ENCODE measurements at regions not wholly inside any gene's neighbourhood (a gene's known extent, or its start where the extent isn't known, plus 50 kb on each side); places are given as distances from the start of the nearest gene placed in this dataset.

DNA sequence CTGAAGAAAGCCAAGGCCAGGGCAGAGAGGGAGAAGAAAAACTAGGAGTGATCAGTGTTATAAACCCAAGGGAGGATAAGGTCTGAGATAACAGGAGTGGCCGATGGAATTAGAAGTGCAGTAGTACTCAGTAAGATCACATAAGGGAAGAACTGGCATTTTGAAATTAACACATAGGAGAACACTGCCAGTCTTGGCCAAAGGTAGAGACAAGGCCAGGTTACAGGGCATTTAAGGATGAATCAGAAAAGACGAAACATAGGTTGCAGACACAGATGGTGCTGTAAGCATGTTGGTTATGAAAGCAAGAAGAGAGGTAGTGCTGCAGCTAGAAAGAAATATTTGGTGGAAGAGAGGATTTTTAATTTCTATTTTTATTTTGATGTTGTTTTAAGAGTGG, 278.9 kb upstream of the SNX7 start:
- intact Hi-C loops (cut with micrococcal nuclease) = no loop called here
- Mint-ChIP-seq H3K4me3 (no peak overlapping the region), H3K9me3 (no peaks in the 10 kb centered on the region), H3K27me3 (ENCODE audit: low read depth in 3 of 3) (peaks cover 0 to 3% (median 0%) of the 10 kb centered on the region in 3 donors), H3K27ac (no peak overlapping the region), H3K4me1 (peaks cover 8% of the 10 kb centered on the region), H3K36me3 (no peaks in the 10 kb centered on the region)
- H3K27ac ChIP-seq (ENCODE audit: low read depth in 1 of 2, low read length in 2 of 2) = no peak overlapping the region
- H2AFZ ChIP-seq (ENCODE audit: insufficient read depth, low read depth, low read length, poor library complexity, severe bottlenecking) = no peak overlapping the region
- no peaks in the 10 kb centered on the region for H3K9me3 ChIP-seq (replicated peaks in 1 of 2; ENCODE audit: control insufficient read depth in 1 of 2, insufficient read depth in 1 of 2, low read length in 2 of 2)
- H3K27me3 ChIP-seq (ENCODE audit: control insufficient read depth in 2 of 2, insufficient read depth in 2 of 2, low read length in 2 of 2) = no peaks in the 10 kb centered on the region
- WGBS (ENCODE audit: insufficient coverage) = 100% methylated on average over 2 of the region's 2 CpGs
- TF ChIP-seq, protein P1, sequence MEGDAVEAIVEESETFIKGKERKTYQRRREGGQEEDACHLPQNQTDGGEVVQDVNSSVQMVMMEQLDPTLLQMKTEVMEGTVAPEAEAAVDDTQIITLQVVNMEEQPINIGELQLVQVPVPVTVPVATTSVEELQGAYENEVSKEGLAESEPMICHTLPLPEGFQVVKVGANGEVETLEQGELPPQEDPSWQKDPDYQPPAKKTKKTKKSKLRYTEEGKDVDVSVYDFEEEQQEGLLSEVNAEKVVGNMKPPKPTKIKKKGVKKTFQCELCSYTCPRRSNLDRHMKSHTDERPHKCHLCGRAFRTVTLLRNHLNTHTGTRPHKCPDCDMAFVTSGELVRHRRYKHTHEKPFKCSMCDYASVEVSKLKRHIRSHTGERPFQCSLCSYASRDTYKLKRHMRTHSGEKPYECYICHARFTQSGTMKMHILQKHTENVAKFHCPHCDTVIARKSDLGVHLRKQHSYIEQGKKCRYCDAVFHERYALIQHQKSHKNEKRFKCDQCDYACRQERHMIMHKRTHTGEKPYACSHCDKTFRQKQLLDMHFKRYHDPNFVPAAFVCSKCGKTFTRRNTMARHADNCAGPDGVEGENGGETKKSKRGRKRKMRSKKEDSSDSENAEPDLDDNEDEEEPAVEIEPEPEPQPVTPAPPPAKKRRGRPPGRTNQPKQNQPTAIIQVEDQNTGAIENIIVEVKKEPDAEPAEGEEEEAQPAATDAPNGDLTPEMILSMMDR (IDR thresholded peaks at IDR 0.05) = no peak
- no peaks in the 10 kb centered on the region for H3K36me3 ChIP-seq (replicated peaks in 1 of 2; ENCODE audit: control insufficient read depth in 1 of 2, insufficient read depth in 2 of 2, low read length in 2 of 2)
- H3K79me2 ChIP-seq (ENCODE audit: insufficient read depth, low read length) = no peaks in the 10 kb centered on the region
- peaks cover 0 to under 1% of the 10 kb centered on the region in 2 donors for H3K4me1 ChIP-seq (ENCODE audit: control insufficient read depth in 1 of 2, insufficient read depth in 2 of 2, low read length in 2 of 2)
- no peak overlapping the region for H3K4me3 ChIP-seq (replicated peaks in 1 of 3; ENCODE audit: low read depth in 2 of 3, low read length in 3 of 3)
- H3K4me2 ChIP-seq (replicated peaks; ENCODE audit: extremely low read depth, low read length, poor library complexity, severe bottlenecking) = no peak overlapping the region
- H4K20me1 ChIP-seq (ENCODE audit: insufficient read depth, low read length) = no peaks in the 10 kb centered on the region
- no peak for DNase-seq
- no peak overlapping the region for H3K9ac ChIP-seq (ENCODE audit: insufficient read depth, low read length, poor library complexity, severe bottlenecking)

DNA sequence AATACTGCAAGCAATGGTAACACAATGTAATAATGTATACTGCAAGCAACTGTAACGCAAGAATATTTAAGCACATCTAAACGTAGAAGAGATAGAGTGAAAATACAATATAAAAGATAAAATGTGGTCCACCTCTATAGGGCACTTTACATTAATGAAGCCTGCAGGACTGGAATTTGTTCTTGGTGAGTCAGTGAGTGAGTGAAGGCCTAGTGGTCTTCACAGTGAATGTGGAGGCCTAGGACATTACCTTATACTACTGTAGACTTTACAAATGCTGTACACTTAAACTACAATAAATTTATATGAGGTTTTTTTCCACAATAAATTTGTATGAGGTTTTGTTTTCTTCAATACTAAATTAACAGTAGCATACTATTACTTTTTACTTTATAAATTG, 287.4 kb upstream of the SNX7 start:
- H3K9me3 ChIP-seq (replicated peaks in 1 of 2; ENCODE audit: control insufficient read depth in 1 of 2, insufficient read depth in 1 of 2, low read length in 2 of 2) = no peaks in the 10 kb centered on the region
- no peaks in the 10 kb centered on the region for H4K20me1 ChIP-seq (ENCODE audit: insufficient read depth, low read length)
- WGBS (ENCODE audit: insufficient coverage) = no CpG with 5 or more reads among the region's 2 CpGs
- no peak overlapping the region for H3K4me3 Mint-ChIP-seq
- peaks cover 0 to 7% of the 10 kb centered on the region in 2 donors for H3K4me1 ChIP-seq (ENCODE audit: control insufficient read depth in 1 of 2, insufficient read depth in 2 of 2, low read length in 2 of 2)
- no peak overlapping the region for H3K27ac ChIP-seq (ENCODE audit: low read depth in 1 of 2, low read length in 2 of 2)
- H3K9me3 Mint-ChIP-seq = peaks cover 0 to 1% (median 0%) of the 10 kb centered on the region in 7 donors
- no peak overlapping the region for H3K4me3 ChIP-seq (replicated peaks in 1 of 3; ENCODE audit: low read depth in 2 of 3, low read length in 3 of 3)
- H3K27me3 Mint-ChIP-seq (ENCODE audit: low read depth in 3 of 3) = no peaks in the 10 kb centered on the region
- no peak overlapping the region for H2AFZ ChIP-seq (ENCODE audit: insufficient read depth, low read depth, low read length, poor library complexity, severe bottlenecking)
- H3K27ac Mint-ChIP-seq = no peak overlapping the region
- H3K36me3 Mint-ChIP-seq = no peaks in the 10 kb centered on the region
- intact Hi-C loops (cut with micrococcal nuclease) = no loop called here
- no peak overlapping the region for H3K9ac ChIP-seq (ENCODE audit: insufficient read depth, low read length, poor library complexity, severe bottlenecking)
- no peak for DNase-seq
- H3K4me2 ChIP-seq (replicated peaks; ENCODE audit: extremely low read depth, low read length, poor library complexity, severe bottlenecking) = no peak overlapping the region
- H3K4me1 Mint-ChIP-seq = peaks cover 14% of the 10 kb centered on the region
- no peaks in the 10 kb centered on the region for H3K79me2 ChIP-seq (ENCODE audit: insufficient read depth, low read length)
- TF ChIP-seq, protein P1 (IDR thresholded peaks at IDR 0.05) = no peak
- H3K27me3 ChIP-seq (ENCODE audit: control insufficient read depth in 2 of 2, insufficient read depth in 2 of 2, low read length in 2 of 2) = no peaks in the 10 kb centered on the region
- H3K36me3 ChIP-seq (replicated peaks in 1 of 2; ENCODE audit: control insufficient read depth in 1 of 2, insufficient read depth in 2 of 2, low read length in 2 of 2) = no peaks in the 10 kb centered on the region
